ENCODE measurements at regions not wholly inside any gene's neighbourhood (a gene's known extent, or its start where the extent isn't known, plus 50 kb on each side); places are given as distances from the start of the nearest gene placed in this dataset.
"Not testable (repeated sequence)": the region's sequence is repeated elsewhere in the genome, so short reads cannot be mapped to it uniquely, and the experiment has no call there.

GRCh38 chr6:73927421-73927820 lies 231.4 kb downstream of the CD109 start:
- Histone ChIP-seq H3K27me3 (ENCODE audit: insufficient read depth) (no peaks in the 10 kb centered on the region), H3K9me2 (ENCODE audit: insufficient read depth) (no peaks in the 10 kb centered on the region; the same call in 1 of the 2 replicates), H3K4me2 (no peak overlapping the region), H4K20me1 (replicated peaks; ENCODE audit: insufficient read depth) (no peaks in the 10 kb centered on the region), H3K79me2 (replicated peaks; ENCODE audit: insufficient read depth) (no peaks in the 10 kb centered on the region), H3K27ac (ENCODE audit: low read depth) (no peak overlapping the region), H3F3A (replicated peaks; ENCODE audit: low read depth) (no peaks in the 10 kb centered on the region), H3K36me3 (ENCODE audit: insufficient read depth) (peaks cover 3% of the 10 kb centered on the region; the same call in 1 of the 2 replicates), H3K4me1 (ENCODE audit: insufficient read depth) (no peaks in the 10 kb centered on the region), H3K4me3 (no peak overlapping the region), H2AFZ (no peak overlapping the region; the same call in 1 of the 2 replicates)
- no peaks in the 10 kb centered on the region for H3K4me1 Mint-ChIP-seq
- peaks cover 6% of the 10 kb centered on the region for H3K27me3 Mint-ChIP-seq (ENCODE audit: insufficient read depth, low read depth, poor library complexity)
- no peak overlapping the region for H3K27ac Mint-ChIP-seq
- H3K4me3 Mint-ChIP-seq: no peak overlapping the region
- no peaks in the 10 kb centered on the region for H3K36me3 Mint-ChIP-seq (ENCODE audit: low read depth)
- DNase-seq (ENCODE audit: low spot score) (no peak), ATAC-seq (no peak)
- H3K9me3 Mint-ChIP-seq: no peaks in the 10 kb centered on the region; the same call in 2 of the 3 replicates
- TF ChIP-seq REST (IDR thresholded peaks at IDR 0.05; ENCODE audit: unreplicated experiment): no peak
- no peak for TF ChIP-seq ZNF331 (CRISPR knock-in tag; IDR thresholded peaks at IDR 0.05; ENCODE audit: low read depth)
- no peak for TF ChIP-seq POLR2AphosphoS5 (IDR thresholded peaks at IDR 0.05; ENCODE audit: low read depth)
- TF ChIP-seq NANOG (IDR thresholded peaks at IDR 0.05; ENCODE audit: borderline replicate concordance): no peak
- no peak for TF ChIP-seq STAT1 (IDR thresholded peaks at IDR 0.05; ENCODE audit: unreplicated experiment)
- no peak for TF ChIP-seq ETS1 (IDR thresholded peaks at IDR 0.05)
- TF ChIP-seq CREB1 (CRISPR knock-in tag; IDR thresholded peaks at IDR 0.05; ENCODE audit: low read depth): no peak
- no peak for TF ChIP-seq CTCF (conservative IDR thresholded peaks at IDR 0.05; ENCODE audit: low read depth in 2 of 2)
- TF ChIP-seq ZNF114 (CRISPR knock-in tag; IDR thresholded peaks at IDR 0.05): no peak
- no peak for TF ChIP-seq EZH2 (IDR thresholded peaks at IDR 0.05; ENCODE audit: low read depth, unreplicated experiment)
- TF ChIP-seq ZNF462 (CRISPR knock-in tag; IDR thresholded peaks at IDR 0.05): no peak

GRCh38 chr6:73925703-73926102 lies 229.7 kb downstream of the CD109 start:
- not testable (repeated sequence) for H3K27me3 Mint-ChIP-seq (ENCODE audit: insufficient read depth, low read depth, poor library complexity); H3K9me2 ChIP-seq (ENCODE audit: insufficient read depth); H3K4me1 ChIP-seq (ENCODE audit: insufficient read depth); H3K79me2 ChIP-seq (replicated peaks; ENCODE audit: insufficient read depth); H2AFZ ChIP-seq; DNase-seq (ENCODE audit: low spot score); H3K4me3 ChIP-seq; H3K9me3 Mint-ChIP-seq; H3K27ac Mint-ChIP-seq; H4K20me1 ChIP-seq (replicated peaks; ENCODE audit: insufficient read depth); H3K36me3 ChIP-seq (ENCODE audit: insufficient read depth); H3K4me2 ChIP-seq; H3K27me3 ChIP-seq (ENCODE audit: insufficient read depth); H3F3A ChIP-seq (replicated peaks; ENCODE audit: low read depth); H3K4me3 Mint-ChIP-seq; H3K36me3 Mint-ChIP-seq (ENCODE audit: low read depth); H3K27ac ChIP-seq (ENCODE audit: low read depth); ATAC-seq; H3K4me1 Mint-ChIP-seq

All from GM23338 (cell line).